ENCODE measurements at regions not wholly inside any gene's neighbourhood (a gene's known extent, or its start where the extent isn't known, plus 50 kb on each side); places are given as distances from the start of the nearest gene placed in this dataset.

DNA sequence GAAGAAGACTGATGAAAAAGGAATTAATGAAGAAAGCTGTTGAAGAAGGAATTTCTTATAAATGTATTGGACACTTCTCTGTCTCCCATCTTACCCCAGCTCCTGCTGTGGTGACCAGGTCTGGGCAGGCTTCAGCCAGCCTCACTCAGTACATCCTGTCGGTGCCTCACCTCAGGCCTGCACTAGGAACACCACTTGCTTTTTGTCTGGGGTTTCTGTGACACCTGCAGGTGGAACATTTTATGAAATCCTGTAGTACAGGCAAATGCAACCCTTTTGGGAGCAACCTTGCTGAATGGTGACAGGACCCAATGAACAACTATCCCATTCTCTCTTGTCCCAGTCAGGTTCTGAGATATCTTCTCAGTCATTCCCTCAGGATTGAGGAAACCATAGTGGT lies 129.7 kb downstream of the PRDM13 start:
- no peak for DNase-seq (ENCODE audit: low read depth)
- no peak for TF ChIP-seq CTCF (conservative IDR thresholded peaks at IDR 0.05; ENCODE audit: control insufficient read depth, insufficient read depth, low read depth, low read length)
- no peak overlapping the region for H3K4me3 ChIP-seq (ENCODE audit: control insufficient read depth, low read depth, low read length)

DNA sequence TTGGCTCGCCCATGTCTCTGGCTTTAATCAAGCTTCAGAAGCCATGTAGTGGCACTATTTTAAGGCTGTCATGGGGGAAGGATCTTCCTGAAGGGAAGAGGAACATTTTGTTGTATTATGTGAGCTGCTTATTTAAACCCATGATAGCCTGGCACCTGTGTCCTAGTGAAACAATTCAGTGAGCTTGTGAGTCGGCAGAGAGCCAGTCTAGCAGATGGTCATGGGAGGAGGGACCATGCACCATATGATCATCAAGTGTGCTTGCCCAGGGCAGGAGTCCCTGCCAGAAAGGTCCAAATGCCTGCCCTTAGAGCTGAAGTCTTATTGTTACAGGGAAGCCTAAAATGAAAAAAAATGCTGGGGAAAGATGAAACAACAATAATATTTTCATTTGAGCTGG lies 132.9 kb downstream of the PRDM13 start:
- no peak for TF ChIP-seq CTCF (conservative IDR thresholded peaks at IDR 0.05; ENCODE audit: control insufficient read depth, insufficient read depth, low read depth, low read length)
- DNase-seq (ENCODE audit: low read depth): no peak
- no peak overlapping the region for H3K4me3 ChIP-seq (ENCODE audit: control insufficient read depth, low read depth, low read length)

- DNase-seq (ENCODE audit: low read depth): no peak
- H3K4me3 ChIP-seq (ENCODE audit: control insufficient read depth, low read depth, low read length): no peak overlapping the region
- TF ChIP-seq CTCF (conservative IDR thresholded peaks at IDR 0.05; ENCODE audit: control insufficient read depth, insufficient read depth, low read depth, low read length): no peak
Observed at GRCh38 chr6:99741092-99741491, 134.5 kb downstream of the PRDM13 start.

DNA sequence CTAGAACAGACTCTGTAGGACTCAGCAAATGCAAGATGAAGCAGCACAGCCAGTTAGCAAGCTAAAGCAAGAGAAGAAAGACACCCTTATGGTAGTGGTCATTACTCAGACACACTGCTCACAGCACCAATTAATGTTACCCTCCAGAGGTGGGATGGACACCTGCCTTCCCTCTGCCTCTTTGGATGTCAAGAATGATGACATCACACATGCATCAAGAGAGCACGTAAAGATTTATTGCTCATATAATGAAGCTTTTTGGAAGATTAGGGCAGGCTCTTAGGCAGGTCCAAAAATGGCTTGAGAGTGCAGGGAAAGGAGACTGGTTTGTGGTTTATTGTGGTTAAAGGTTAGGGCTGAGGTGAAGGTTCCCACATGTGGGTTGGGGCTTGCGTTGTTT lies 137.0 kb downstream of the PRDM13 start:
- no peak for TF ChIP-seq CTCF (conservative IDR thresholded peaks at IDR 0.05; ENCODE audit: control insufficient read depth, insufficient read depth, low read depth, low read length)
- H3K4me3 ChIP-seq (ENCODE audit: control insufficient read depth, low read depth, low read length): no peak overlapping the region
- no peak for DNase-seq (ENCODE audit: low read depth)

DNA sequence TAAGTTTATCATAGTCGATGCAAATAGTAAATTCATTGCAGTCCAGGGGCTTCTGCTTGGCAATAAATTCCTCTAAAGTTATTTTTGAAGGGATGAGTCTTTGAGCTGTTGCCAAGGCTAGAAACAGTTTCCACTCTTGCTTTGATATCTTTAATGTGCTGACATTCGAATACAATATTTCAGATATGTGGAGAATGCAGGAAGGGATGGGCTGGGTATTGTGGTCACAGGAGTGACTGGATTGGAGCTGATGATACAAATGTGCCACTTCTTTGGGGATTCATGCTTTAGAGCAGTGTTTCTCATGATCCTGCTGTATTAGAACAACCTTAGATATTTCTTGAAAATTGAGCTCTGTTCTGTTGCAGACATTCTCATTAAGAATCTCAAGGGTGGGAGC lies 139.0 kb downstream of the PRDM13 start:
- TF ChIP-seq CTCF (conservative IDR thresholded peaks at IDR 0.05; ENCODE audit: control insufficient read depth, insufficient read depth, low read depth, low read length): no peak
- DNase-seq (ENCODE audit: low read depth): no peak
- H3K4me3 ChIP-seq (ENCODE audit: control insufficient read depth, low read depth, low read length): no peak overlapping the region

DNA sequence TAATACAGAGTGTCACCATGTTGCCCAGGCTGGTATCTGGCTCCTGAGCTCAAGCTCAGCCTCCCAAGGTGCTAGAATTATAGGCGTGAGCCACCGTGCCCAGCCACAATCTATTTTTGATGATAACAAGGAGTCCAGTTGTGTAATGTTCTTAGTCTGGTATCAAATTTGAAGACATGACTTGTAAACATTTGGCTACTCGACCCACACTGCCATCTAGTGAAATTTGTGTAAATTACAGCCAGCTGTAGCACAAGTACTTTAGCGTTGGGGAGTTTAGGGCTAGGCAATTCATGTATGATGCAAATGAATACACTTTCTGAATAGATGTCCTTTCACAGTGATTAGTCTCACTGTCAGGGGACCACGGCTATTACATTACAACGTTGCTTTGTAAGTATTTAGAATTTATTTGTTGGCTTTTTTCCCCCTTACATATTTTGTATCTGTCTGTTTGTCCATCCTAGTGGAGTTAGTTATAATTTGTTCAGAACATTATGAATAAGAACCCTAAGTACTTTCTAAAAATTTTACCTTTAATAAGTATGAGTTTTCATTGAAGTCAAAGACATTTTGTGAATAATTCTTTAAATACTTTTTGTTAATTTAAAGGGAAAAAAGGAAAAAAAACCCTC lies 139.7 kb downstream of the PRDM13 start:
- peak; percentile 75 for DNase-seq (ENCODE audit: low read depth)
- peak; percentile 88 for TF ChIP-seq CTCF (conservative IDR thresholded peaks at IDR 0.05; ENCODE audit: control insufficient read depth, insufficient read depth, low read depth, low read length)
- no peak overlapping the region for H3K4me3 ChIP-seq (ENCODE audit: control insufficient read depth, low read depth, low read length)

- H3K4me3 ChIP-seq (ENCODE audit: control insufficient read depth, low read depth, low read length): no peak overlapping the region
- DNase-seq (ENCODE audit: low read depth): no peak
- no peak for TF ChIP-seq CTCF (conservative IDR thresholded peaks at IDR 0.05; ENCODE audit: control insufficient read depth, insufficient read depth, low read depth, low read length)
Observed at GRCh38 chr6:99761711-99762110, 155.1 kb downstream of the PRDM13 start.

All from fibroblast of mammary gland (primary cell).